ENCODE measurements at regions not wholly inside any gene's neighbourhood (a gene's known extent, or its start where the extent isn't known, plus 50 kb on each side); places are given as distances from the start of the nearest gene placed in this dataset.

DNA sequence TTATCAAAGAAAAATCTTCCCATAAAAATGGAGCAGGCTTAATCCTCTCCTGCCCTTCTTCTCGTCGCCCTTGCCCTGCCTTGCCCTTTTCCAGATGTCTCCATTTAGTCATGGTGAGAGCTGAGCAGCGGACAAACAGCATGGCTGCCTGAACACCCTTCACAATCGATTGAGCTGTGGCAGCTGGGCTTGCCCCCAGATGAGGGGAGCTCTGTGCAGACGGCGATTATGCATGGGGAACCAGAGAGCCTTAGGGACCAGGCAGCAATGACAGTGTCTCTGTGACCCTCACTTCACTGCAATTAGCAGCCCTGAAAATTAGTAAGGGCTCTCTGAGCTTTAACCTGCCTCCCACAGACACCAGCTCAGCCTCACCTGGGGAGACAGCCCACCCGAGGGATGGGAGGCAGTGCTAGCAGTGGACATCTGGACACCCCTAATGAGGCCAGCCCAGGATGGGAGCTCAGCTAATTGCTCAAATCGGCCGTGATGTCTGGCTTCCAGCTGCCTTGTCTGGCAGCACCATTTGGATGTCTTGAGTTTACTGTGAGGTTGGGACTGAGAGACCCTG, 365.7 kb downstream of the TNS1 start:
- no peak overlapping the region for H3K4me3 ChIP-seq (ENCODE audit: control insufficient read depth, low read depth, low read length)
- DNase-seq (ENCODE audit: low read depth) = no peak
- TF ChIP-seq, protein P1, sequence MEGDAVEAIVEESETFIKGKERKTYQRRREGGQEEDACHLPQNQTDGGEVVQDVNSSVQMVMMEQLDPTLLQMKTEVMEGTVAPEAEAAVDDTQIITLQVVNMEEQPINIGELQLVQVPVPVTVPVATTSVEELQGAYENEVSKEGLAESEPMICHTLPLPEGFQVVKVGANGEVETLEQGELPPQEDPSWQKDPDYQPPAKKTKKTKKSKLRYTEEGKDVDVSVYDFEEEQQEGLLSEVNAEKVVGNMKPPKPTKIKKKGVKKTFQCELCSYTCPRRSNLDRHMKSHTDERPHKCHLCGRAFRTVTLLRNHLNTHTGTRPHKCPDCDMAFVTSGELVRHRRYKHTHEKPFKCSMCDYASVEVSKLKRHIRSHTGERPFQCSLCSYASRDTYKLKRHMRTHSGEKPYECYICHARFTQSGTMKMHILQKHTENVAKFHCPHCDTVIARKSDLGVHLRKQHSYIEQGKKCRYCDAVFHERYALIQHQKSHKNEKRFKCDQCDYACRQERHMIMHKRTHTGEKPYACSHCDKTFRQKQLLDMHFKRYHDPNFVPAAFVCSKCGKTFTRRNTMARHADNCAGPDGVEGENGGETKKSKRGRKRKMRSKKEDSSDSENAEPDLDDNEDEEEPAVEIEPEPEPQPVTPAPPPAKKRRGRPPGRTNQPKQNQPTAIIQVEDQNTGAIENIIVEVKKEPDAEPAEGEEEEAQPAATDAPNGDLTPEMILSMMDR (IDR thresholded peaks at IDR 0.05; ENCODE audit: control insufficient read depth, insufficient read depth, low read depth, low read length, missing control alignments) = no peak

DNA sequence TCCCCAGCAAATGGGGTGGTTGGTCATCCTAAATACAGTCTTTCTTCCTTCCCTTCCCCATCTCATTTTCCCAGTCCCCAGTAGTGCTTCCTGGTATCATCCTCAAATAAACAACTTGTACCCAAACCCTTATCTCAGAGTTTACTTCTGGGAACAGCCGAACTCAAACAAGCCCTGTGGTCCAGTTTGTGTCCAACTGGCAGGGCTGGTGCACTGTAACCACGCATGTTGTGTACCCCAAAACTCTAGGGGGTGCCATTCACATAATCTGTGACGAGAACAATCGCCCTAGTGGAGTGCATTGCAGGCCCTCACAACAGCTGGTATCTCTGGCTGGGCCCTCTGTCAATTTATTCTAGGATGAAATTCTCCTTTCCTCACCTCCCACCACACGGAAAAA, 366.2 kb downstream of the TNS1 start:
- no peak overlapping the region for H3K4me3 ChIP-seq (ENCODE audit: control insufficient read depth, low read depth, low read length)
- no peak for DNase-seq (ENCODE audit: low read depth)
- TF ChIP-seq, protein P1 (IDR thresholded peaks at IDR 0.05; ENCODE audit: control insufficient read depth, insufficient read depth, low read depth, low read length, missing control alignments) = no peak

DNA sequence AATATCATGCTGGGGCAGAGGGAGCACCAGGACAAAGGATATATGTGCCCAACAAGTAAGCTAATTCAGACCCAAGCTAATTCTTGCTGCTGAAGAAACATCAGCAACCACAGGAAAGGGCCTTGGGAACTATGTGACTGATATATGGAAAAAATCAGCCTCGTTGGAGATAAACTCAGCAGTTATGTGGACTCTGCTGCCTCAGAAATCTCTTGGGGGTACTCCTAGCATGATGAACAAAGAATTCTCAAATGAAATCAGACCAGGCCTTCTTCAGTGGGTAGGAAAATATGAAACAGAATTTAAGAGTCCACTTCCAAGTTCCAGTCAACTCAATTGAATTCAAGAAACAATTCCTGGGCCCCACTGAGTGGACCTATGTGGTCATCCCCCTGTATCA, 367.9 kb downstream of the TNS1 start:
- no peak for DNase-seq (ENCODE audit: low read depth)
- no peak overlapping the region for H3K4me3 ChIP-seq (ENCODE audit: control insufficient read depth, low read depth, low read length)
- TF ChIP-seq, protein P1 (IDR thresholded peaks at IDR 0.05; ENCODE audit: control insufficient read depth, insufficient read depth, low read depth, low read length, missing control alignments) = no peak

DNA sequence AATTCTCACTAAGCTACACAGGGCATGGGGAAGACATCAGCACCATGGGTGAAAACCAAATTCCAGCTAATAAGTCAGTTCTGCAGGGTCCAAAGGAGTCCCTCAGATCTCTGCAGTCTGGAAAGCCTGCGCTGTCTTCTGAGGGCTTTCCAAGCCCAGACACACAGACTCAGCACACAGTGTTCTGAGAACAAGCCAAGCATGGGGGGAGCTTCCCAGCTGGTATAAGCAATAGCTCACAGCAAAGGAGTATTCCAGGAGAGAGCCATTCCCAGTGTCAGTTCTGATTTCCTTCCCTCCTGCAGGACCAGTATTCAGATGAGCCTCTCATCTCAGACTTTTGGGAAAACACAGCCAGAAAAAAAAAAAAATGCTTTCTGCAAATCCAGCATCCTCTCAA, 370.8 kb downstream of the TNS1 start:
- TF ChIP-seq, protein P1 (IDR thresholded peaks at IDR 0.05; ENCODE audit: control insufficient read depth, insufficient read depth, low read depth, low read length, missing control alignments) = no peak
- DNase-seq (ENCODE audit: low read depth) = no peak
- no peak overlapping the region for H3K4me3 ChIP-seq (ENCODE audit: control insufficient read depth, low read depth, low read length)

DNA sequence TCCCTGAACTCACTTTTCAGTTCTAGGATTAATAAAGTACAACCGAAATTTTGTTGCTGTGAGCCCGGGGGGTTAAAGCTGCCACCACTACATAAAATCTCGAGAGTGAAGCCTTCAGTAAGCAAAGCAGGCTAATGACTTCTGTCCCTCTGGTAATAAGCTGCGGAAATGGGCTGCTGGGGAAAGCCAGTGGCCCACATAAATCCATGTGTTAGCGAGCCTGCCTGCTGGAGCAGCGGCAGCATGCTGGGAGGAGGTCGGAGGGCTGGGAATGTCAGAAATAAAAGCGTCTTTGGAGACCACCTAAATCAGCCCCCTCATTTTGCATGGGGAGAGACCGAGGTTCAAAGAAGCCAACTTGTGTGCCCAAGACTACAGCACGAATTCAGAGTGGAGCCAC, 371.7 kb downstream of the TNS1 start:
- no peak for DNase-seq (ENCODE audit: low read depth)
- H3K4me3 ChIP-seq (ENCODE audit: control insufficient read depth, low read depth, low read length) = no peak overlapping the region
- TF ChIP-seq, protein P1 (IDR thresholded peaks at IDR 0.05; ENCODE audit: control insufficient read depth, insufficient read depth, low read depth, low read length, missing control alignments) = no peak

DNA sequence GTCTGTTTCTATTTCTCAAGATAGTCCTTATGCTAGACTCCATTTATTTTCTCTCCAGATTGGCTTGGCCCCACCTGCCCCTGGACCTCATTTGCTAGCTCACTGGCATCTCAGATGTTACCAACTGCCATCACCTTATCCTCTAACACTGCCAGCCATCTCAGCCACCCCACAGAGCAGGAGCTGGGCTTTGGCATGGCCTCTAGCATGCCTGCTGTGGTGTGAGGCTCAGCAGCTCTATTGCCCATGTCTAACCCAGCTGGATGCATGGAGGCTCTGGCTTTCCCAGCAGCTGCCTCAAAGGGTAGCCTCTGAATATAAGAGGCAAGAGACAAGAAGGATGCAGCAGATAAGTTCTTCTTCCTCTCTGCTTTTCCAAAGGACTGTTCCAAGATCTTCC, 373.4 kb downstream of the TNS1 start:
- TF ChIP-seq, protein P1 (IDR thresholded peaks at IDR 0.05; ENCODE audit: control insufficient read depth, insufficient read depth, low read depth, low read length, missing control alignments) = no peak
- H3K4me3 ChIP-seq (ENCODE audit: control insufficient read depth, low read depth, low read length) = no peak overlapping the region
- no peak for DNase-seq (ENCODE audit: low read depth)

DNA sequence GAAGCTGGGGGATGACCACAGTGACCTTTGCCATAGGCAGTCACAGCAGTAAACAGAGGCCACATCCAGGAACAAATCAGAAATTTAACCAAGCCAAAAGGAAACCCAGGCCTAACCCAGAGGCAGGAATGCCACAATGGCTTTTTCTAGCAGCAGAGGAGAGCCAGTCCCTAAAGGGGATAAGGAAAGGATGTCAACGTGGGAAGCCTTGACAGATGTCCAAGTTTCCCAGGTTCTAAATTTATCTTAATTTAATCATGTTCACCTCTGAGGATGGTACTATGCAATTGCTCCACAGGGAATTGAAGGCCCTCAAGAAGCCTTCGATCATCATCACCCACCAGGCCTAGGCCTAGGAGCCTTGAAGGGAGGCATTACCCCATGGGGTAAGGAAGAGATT, 374.7 kb downstream of the TNS1 start:
- TF ChIP-seq, protein P1 (IDR thresholded peaks at IDR 0.05; ENCODE audit: control insufficient read depth, insufficient read depth, low read depth, low read length, missing control alignments) = no peak
- H3K4me3 ChIP-seq (ENCODE audit: control insufficient read depth, low read depth, low read length) = no peak overlapping the region
- no peak for DNase-seq (ENCODE audit: low read depth)
